HepG2 (cell line): ENCODE measurements at regions not wholly inside any gene's neighbourhood (a gene's known extent, or its start where the extent isn't known, plus 50 kb on each side); places are given as distances from the start of the nearest gene placed in this dataset.

ENCODE experiments used
- ATAC-seq: fragments of 200-7000 bp; cut with Tn5 transposase; 3 replicates; pipeline ENCODE4 v1.9.1; 2020; ENCODE audit warnings: mild to moderate bottlenecking, moderate library complexity
- BruUV-seq: library from RNA; stranded (reverse); fragments of 400-500 nt; replicated peaks from 2 replicates; lab custom pipeline; 2021; lab: Mats Ljungman, UMichigan
- CTCF ChIA-PET: fragments of 300-600 bp; formaldehyde crosslinking; extraction: SDS; loops from one replicate; lab custom pipeline; 2021; ENCODE audit warnings: low total read pairs, inconsistent platforms, low intra/inter-chr PET ratio; lab: Yijun Ruan, JAX
- POLR2A ChIA-PET: fragments of 350-600 bp; sonication (Branson Sonifier 250); formaldehyde crosslinking; loops from one replicate; lab custom pipeline; 2020; ENCODE audit warnings: antibody characterized with exemption, inconsistent platforms; lab: Yijun Ruan, JAX
- DNase-seq: peaks from one replicate; pipeline ENCODE4 v3.0.0-alpha.2; 2015; ENCODE audit warnings: low spot score
- FAIRE-seq: peaks from 3 replicates; lab custom pipeline; 2011; peaks lifted over from hg19 to GRCh38; lab: Jason Lieb, UNC
- H2AFZ ChIP-seq: one replicate; pipeline ENCODE4 v1.6.1; 2011; ENCODE audit warnings: low read length, inconsistent platforms
- H3K27ac ChIP-seq: fragments of 300-600 bp; 3 replicates; pipeline ENCODE4 v1.8.0; 2011; ENCODE audit warnings: mixed run types, mild to moderate bottlenecking, mixed read lengths, low read length, inconsistent platforms; ENCODE audit not compliant: insufficient read depth; ENCODE audit errors: extremely low read length
- H3K27me3 ChIP-seq, 2 experiments: fragments of 200-600 bp in 1 of 2; 2 replicates in 1 of 2; 3 replicates in 1 of 2; pipeline versions ENCODE4 v1.6.0 to v1.8.0; 2011; ENCODE audit warnings: low read length in 2 of 2, mild to moderate bottlenecking in 2 of 2, moderate library complexity in 2 of 2, inconsistent platforms in 1 of 2; ENCODE audit not compliant: insufficient read depth in 2 of 2, control insufficient read depth in 1 of 2
- H3K36me3 ChIP-seq, 2 experiments: fragments of 200-600 bp in 1 of 2; replicated peaks in 1 of 2; 2 replicates in 1 of 2; 3 replicates in 1 of 2; pipeline versions ENCODE4 v1.5.1 to v1.8.0; 2011; ENCODE audit warnings: low read length in 2 of 2, inconsistent platforms in 1 of 2; ENCODE audit not compliant: insufficient read depth in 2 of 2, control insufficient read depth in 1 of 2
- H3K4me1 ChIP-seq: 2 replicates; pipeline ENCODE4 v1.5.1; 2012; ENCODE audit warnings: low read length, inconsistent platforms; ENCODE audit not compliant: insufficient read depth
- H3K4me2 ChIP-seq: 2 replicates; pipeline ENCODE4 v1.6.0; 2011; ENCODE audit warnings: low read depth, low read length, inconsistent platforms
- H3K4me3 ChIP-seq, 3 experiments: fragments of 200-600 bp in 1 of 3; sonication (generic), shearing (Covaris generic) in 1 of 3; replicated peaks in 1 of 3; 2 replicates each; pipeline ENCODE4 v1.5.1; 2011 to 2016; ENCODE audit warnings: low read length in 3 of 3, inconsistent platforms in 2 of 3, low read depth in 2 of 3, mild to moderate bottlenecking in 2 of 3, control low read depth in 1 of 3, mixed read lengths in 1 of 3; ENCODE audit not compliant: insufficient read depth in 1 of 3
- H3K79me2 ChIP-seq: one replicate; pipeline ENCODE4 v1.6.1; 2011; ENCODE audit warnings: low read length, inconsistent platforms; ENCODE audit not compliant: insufficient read depth
- H3K9ac ChIP-seq: 2 replicates; pipeline ENCODE4 v1.6.0; 2011; ENCODE audit warnings: mild to moderate bottlenecking, low read depth, low read length, inconsistent platforms; ENCODE audit not compliant: insufficient read depth
- H3K9me3 ChIP-seq: 2 replicates; pipeline ENCODE4 v1.5.1; 2012; ENCODE audit warnings: mild to moderate bottlenecking, low read length
- H4K20me1 ChIP-seq: 2 replicates; pipeline ENCODE4 v1.6.0; 2011; ENCODE audit warnings: inconsistent platforms, mild to moderate bottlenecking, low read length, moderate library complexity; ENCODE audit not compliant: insufficient read depth
- CEBPG ChIP-seq: IDR thresholded peaks from 2 replicates; pipeline ENCODE4 v1.6.1; 2016
- HDAC6 ChIP-seq: fragments of 200-600 bp; sonication (generic); IDR thresholded peaks from 2 replicates; pipeline ENCODE4 v1.7.0; 2017; ENCODE audit warnings: mild to moderate bottlenecking, antibody characterized with exemption, low read length, low read depth
- JUND ChIP-seq: sonication (generic); formaldehyde crosslinking; IDR thresholded peaks from 2 replicates; pipeline ENCODE4 v1.8.0; 2022; ENCODE audit warnings: mild to moderate bottlenecking, missing genetic modification reagents
- NFE2L2 ChIP-seq: fragments of 150-350 bp; IDR thresholded peaks from 2 replicates; pipeline ENCODE4 v1.6.1; 2014; ENCODE audit warnings: low read length
- NFRKB ChIP-seq: fragments of 450-650 bp; IDR thresholded peaks from 2 replicates; pipeline ENCODE4 v1.6.1; 2017
- POLR2AphosphoS2 ChIP-seq: IDR thresholded peaks from 2 replicates; pipeline ENCODE4 v1.6.1; 2011; ENCODE audit warnings: low read depth, low read length, improper control_type of control experiment
- ZFAT ChIP-seq: sonication (generic); formaldehyde crosslinking; conservative IDR thresholded peaks from 2 replicates; pipeline ENCODE4 v1.8.1; 2023; ENCODE audit warnings: missing genetic modification reagents, inconsistent platforms
- ZFP36L2 ChIP-seq: sonication (generic); formaldehyde crosslinking; IDR thresholded peaks from 2 replicates; pipeline ENCODE4 v1.4.0; 2020; ENCODE audit warnings: missing genetic modification reagents
- ZNF468 ChIP-seq: sonication (generic); formaldehyde crosslinking; IDR thresholded peaks from 2 replicates; pipeline ENCODE4 v1.8.0; 2022; ENCODE audit warnings: mild to moderate bottlenecking, moderate library complexity, missing genetic modification reagents
- ZNF619 ChIP-seq: sonication (generic); formaldehyde crosslinking; IDR thresholded peaks from 2 replicates; pipeline ENCODE4 v1.4.0; 2020; ENCODE audit warnings: mild to moderate bottlenecking, missing genetic modification reagents
- ZNF775 ChIP-seq: sonication (generic); formaldehyde crosslinking; IDR thresholded peaks from 2 replicates; pipeline ENCODE4 v1.4.0; 2020; ENCODE audit warnings: missing genetic modification reagents, mild to moderate bottlenecking, moderate library complexity, borderline replicate concordance
- ZNF792 ChIP-seq: IDR thresholded peaks from 2 replicates; pipeline ENCODE4 v1.6.1; 2016
- ZSCAN20 ChIP-seq: sonication (generic); formaldehyde crosslinking; IDR thresholded peaks from 2 replicates; pipeline ENCODE4 v1.4.0; 2020; ENCODE audit warnings: missing genetic modification reagents, mild to moderate bottlenecking, borderline replicate concordance
- WGBS: methylation state at CpG from one replicate; pipeline ENCODE4 v1.1.6; 2017; ENCODE audit warnings: low lambda C conversion rate; 5-methylcytosine and 5-hydroxymethylcytosine counted together
- in situ Hi-C: cut with HindIII; loops from 2 replicates; pipeline ENCODE4 v1.10.0; 2017; ENCODE audit warnings: low pct_unique_long_range_greater_than_20kb; ENCODE audit not compliant: extremely low pct_ligation_motif_present
- intact Hi-C: fragments of 100-400 bp; cut with micrococcal nuclease; formaldehyde crosslinking; loops from one replicate; pipeline ENCODE4 v1.10.0; 2022; ENCODE audit not compliant: unreplicated experiment
- TF ChIP-seq, protein P1 (sequence below): sonication (generic); formaldehyde crosslinking; IDR thresholded peaks from 2 replicates; pipeline ENCODE4 v1.4.0; 2020; ENCODE audit warnings: missing genetic modification reagents

GRCh38 chr6:131412960-131413830 is 159.8 kb upstream of the ARG1 start (continued):
- no peak for TF ChIP-seq ZSCAN20
- TF ChIP-seq, protein P1, sequence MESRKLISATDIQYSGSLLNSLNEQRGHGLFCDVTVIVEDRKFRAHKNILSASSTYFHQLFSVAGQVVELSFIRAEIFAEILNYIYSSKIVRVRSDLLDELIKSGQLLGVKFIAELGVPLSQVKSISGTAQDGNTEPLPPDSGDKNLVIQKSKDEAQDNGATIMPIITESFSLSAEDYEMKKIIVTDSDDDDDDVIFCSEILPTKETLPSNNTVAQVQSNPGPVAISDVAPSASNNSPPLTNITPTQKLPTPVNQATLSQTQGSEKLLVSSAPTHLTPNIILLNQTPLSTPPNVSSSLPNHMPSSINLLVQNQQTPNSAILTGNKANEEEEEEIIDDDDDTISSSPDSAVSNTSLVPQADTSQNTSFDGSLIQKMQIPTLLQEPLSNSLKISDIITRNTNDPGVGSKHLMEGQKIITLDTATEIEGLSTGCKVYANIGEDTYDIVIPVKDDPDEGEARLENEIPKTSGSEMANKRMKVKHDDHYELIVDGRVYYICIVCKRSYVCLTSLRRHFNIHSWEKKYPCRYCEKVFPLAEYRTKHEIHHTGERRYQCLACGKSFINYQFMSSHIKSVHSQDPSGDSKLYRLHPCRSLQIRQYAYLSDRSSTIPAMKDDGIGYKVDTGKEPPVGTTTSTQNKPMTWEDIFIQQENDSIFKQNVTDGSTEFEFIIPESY (CRISPR knock-in tag): no peak
- TF ChIP-seq ZNF792: no peak

DNA sequence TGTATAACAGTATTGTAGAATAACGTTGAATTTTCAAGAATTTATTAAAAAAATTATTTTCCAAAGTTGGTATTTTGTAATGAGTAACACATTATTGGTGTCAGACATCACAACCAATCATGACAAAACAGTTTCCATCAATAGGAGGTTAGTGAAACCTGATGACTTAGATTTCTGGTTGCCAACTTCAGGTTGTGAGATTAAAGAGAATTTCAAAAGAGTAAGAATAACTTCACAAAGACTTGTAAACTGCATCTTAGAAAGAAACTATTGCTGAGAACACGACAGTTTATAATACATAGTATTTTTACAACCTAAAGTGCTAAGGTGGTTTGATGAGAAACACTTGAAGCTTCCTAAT is 159.2 kb upstream of the ARG1 start:
- Histone ChIP-seq H3K27me3 (0 out of 5 replicates have a peak, but pooled peaks cover 0 to 6% of the 10 kb centered on the region in 2 experiments), H3K27ac (no peak overlapping the region), H3K4me3 (no peak overlapping the region), H3K4me2 (no peak overlapping the region), H3K79me2 (no peaks in the 10 kb centered on the region), H3K9ac (no peak overlapping the region), H3K4me1 (no peaks in the 10 kb centered on the region), H4K20me1 (no peaks in the 10 kb centered on the region), H3K36me3 (no peaks in the 10 kb centered on the region), H3K9me3 (peaks cover 4% of the 10 kb centered on the region; the same call in 1 of the 2 replicates), H2AFZ (no peak overlapping the region)
- DNase-seq (no peak), ATAC-seq (no peak), FAIRE-seq (no peak)
- intact Hi-C loops: no loop called here
- POLR2A ChIA-PET: no interaction called here
- TF ChIP-seq CEBPG (CRISPR knock-in tag) (no peak), ZNF468 (no peak), ZFP36L2 (CRISPR knock-in tag) (no peak), NFE2L2 (no peak), POLR2AphosphoS2 (no peak), JUND (CRISPR knock-in tag) (no peak), ZNF775 (no peak), HDAC6 (no peak), ZNF619 (CRISPR knock-in tag) (no peak), ZFAT (CRISPR knock-in tag) (no peak), NFRKB (no peak)
- no TSS peak for BruUV-seq
- 0% methylated on average over 2 of the region's 2 CpGs for WGBS
- in situ Hi-C loops: no loop called here
- CTCF ChIA-PET: no interaction called here
